PC-9 (cell line): ENCODE measurements at regions not wholly inside any gene's neighbourhood (a gene's known extent, or its start where the extent isn't known, plus 50 kb on each side); places are given as distances from the start of the nearest gene placed in this dataset.

ENCODE experiments used
- CTCF ChIP-seq: fragments of 200-600 bp; sonication (generic); conservative IDR thresholded peaks from 2 replicates; pipeline ENCODE4 v1.6.1; 2017; ENCODE audit warnings: mixed run types, antibody characterized with exemption, mild to moderate bottlenecking, moderate library complexity
- EZH2 ChIP-seq: fragments of 200-600 bp; sonication (generic); IDR thresholded peaks from 2 replicates; pipeline ENCODE4 v1.8.0; 2017; ENCODE audit warnings: antibody characterized with exemption, low read depth

- TF ChIP-seq CTCF (no peak), EZH2 (no peak)
Measured at GRCh38 chr5:98415663-98416062, 357.8 kb upstream of the RGMB start.
